ENCODE measurements at regions not wholly inside any gene's neighbourhood (a gene's known extent, or its start where the extent isn't known, plus 50 kb on each side); places are given as distances from the start of the nearest gene placed in this dataset.

GRCh38 chr1:221190249-221190648 lies 311.0 kb downstream of the HLX start:
- TF ChIP-seq, protein P1, sequence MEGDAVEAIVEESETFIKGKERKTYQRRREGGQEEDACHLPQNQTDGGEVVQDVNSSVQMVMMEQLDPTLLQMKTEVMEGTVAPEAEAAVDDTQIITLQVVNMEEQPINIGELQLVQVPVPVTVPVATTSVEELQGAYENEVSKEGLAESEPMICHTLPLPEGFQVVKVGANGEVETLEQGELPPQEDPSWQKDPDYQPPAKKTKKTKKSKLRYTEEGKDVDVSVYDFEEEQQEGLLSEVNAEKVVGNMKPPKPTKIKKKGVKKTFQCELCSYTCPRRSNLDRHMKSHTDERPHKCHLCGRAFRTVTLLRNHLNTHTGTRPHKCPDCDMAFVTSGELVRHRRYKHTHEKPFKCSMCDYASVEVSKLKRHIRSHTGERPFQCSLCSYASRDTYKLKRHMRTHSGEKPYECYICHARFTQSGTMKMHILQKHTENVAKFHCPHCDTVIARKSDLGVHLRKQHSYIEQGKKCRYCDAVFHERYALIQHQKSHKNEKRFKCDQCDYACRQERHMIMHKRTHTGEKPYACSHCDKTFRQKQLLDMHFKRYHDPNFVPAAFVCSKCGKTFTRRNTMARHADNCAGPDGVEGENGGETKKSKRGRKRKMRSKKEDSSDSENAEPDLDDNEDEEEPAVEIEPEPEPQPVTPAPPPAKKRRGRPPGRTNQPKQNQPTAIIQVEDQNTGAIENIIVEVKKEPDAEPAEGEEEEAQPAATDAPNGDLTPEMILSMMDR (IDR thresholded peaks at IDR 0.05) = no peak
- TF ChIP-seq POLR2A (IDR thresholded peaks at IDR 0.05) = no peak

Measured in body of pancreas (tissue), 4 donors.